Brain pericyte (primary cell): ENCODE measurements at regions not wholly inside any gene's neighbourhood (a gene's known extent, or its start where the extent isn't known, plus 50 kb on each side); places are given as distances from the start of the nearest gene placed in this dataset.
"Not testable (repeated sequence)": the region's sequence is repeated elsewhere in the genome, so short reads cannot be mapped to it uniquely, and the experiment has no call there.

ENCODE experiments used
- DNase-seq: peaks from one replicate; pipeline ENCODE4 v3.0.0-alpha.2; 2012; ENCODE audit warnings: low read depth, low spot score

DNA sequence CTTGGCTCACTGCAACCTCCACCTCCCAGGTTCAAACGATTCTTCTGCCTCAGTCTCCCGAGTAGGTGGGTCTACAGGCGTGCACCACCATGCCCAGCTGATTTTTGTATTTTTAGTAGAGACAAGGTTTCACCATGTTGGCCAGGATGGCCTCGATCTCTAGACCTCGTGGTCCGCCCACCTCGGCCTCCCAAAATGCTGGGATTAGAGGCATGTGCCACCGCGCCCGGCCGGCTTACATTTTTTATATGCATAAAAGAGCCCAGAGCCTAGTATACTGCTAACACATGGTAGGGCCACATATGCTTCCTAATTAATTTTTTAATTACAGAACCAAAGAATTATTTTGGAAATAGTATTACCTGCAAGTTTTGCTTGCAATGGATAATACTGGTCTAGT is 1325.4 kb downstream of the PLA2G4A start:
- DNase-seq = no peak

DNA sequence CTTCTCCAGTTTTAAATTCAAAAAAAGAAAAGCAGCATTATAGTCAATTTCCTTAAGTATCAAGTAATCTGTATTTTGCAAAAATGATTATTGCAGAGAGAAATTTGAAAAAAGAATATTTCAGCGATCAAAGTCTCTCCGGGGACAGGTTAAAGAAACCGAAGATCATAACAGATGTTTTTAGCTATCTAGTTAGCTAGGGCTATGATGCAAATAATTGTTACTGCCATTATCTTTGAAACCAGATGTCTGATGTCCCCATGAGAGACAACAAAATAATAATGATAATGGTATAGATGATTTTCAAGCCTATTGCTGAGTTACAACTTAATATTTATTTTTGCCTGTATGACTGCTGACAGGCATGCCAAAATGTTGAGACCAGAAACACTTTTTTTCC is 1326.0 kb downstream of the PLA2G4A start:
- DNase-seq = no peak

DNA sequence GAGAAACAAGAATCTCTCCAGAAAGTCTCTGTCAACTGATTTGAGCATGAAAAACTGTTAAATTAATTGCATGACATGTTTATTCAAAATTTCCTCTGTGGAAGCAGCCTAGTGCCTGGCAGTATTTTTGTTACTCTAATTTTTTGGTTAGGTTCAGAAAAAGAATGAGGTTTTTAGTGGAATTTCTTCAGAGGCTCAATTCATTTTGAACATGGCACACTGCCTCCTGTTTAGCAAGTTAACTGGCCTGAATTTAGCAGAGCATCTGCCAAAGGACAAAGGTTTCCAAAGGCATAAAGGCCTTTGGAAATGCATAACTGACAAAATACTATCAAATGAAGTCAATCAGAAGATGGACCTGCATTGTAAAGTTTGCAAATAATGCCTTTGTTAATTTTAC is 1326.5 kb downstream of the PLA2G4A start:
- no peak for DNase-seq

DNA sequence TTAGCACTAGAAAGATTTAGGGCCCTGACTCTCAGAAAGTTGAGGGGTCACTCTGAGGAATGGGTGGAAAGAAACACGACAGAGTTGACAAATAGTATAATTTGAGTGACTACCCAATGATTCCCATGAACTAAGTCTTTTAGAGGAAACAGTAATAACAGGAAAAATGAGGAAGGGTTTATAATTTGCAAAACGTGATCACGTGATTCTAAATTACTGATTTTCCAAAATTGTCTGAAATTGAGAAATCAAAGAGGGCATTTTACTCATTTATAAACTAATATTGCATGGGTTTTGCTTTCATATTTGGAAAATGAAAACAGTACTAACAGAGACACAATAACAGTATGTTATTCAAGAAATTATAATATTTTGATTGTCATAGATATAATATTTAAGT is 1335.7 kb downstream of the PLA2G4A start:
- no peak for DNase-seq

DNA sequence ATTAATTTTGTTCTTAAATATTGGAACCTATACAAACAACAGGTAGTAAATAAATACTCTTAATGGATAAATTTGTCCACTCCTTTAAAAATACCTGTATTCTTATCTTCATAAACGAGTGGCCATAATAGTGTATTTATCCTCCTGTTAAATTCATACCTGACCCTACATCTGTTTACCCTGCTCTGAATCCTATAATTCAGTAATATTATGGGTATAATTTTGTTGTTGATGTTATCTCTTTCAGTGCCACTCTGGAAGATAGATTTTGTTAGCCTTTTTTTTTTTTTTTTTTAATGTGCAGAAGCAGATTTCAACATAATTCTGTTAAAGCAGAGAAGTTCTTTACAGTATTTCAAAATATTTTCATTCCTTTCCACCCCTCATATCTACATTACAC is 1337.9 kb downstream of the PLA2G4A start:
- DNase-seq = no peak

DNA sequence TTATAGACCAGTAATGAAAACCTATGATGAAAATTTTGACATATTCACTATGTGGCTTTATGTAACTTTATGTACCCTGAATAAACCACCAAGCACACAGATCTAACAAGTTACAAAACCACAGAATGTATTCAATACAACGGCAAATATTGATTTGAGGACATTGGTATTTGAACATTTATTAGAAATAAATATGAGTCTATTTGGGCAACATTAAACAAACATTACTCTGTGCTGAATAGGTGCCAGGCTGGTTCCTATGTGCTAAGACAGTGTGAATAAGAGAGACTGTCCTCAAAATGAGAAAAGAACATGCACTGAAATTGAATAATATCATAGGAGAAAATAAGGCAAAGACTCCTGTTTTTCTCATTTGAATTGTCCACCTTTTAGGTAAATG is 1341.2 kb downstream of the PLA2G4A start:
- DNase-seq = no peak

DNA sequence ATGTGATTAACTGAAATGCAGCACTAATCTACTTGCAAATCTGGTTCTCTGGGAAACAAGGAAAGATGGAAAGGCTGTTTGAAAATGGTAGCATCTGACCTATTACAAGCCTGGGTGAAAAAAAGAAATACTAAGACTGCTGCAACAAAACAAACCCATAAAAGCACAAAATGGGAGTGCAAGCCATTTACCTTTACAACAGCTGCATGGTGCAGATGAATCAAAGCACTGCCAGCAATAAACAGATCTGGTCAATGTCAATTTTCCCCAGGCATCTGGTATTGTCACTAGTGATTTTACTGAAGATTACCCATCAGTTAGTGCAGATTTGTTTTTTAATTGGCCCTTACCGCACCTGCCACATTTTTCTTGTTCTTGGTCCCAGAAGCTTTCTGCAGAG is 1341.7 kb downstream of the PLA2G4A start:
- no peak for DNase-seq

DNA sequence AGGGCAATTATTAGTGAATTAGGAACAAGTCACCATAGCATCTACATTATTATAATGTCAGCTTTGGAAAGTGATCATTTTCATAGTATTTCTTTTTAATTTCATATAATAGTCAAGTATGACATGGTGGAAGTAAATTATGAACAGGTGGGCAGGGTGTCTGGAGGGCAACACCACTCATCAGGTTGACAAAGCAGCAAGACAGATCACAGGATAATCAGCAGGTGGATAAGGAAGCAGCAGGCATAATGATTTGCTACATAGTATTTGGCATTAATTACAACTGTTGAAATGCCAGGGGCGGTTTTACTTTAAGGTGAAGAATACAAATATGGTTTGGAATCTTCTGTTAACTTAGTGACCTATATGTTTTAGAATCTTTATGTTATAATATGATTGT is 1342.2 kb downstream of the PLA2G4A start:
- no peak for DNase-seq

DNA sequence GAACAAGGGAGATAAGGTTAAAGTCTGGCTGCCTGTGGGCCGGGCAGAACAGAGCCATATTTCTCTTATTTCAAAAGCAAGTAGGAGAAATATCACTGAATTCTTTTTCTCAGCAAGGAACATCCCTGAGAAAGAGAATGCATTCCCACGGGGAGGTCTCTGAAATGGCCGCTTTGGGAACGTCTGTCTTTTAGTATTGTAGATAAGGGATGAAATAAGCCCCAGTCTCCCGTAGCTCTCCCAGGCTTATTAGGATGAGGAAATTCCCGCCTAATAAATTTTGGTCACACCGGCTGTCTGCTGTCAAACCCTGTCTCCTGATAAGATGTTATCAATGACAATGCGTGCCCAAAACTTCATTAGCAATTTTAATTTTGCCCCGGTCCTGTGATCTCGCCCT is 1353.3 kb downstream of the PLA2G4A start:
- DNase-seq = not testable (repeated sequence)

DNA sequence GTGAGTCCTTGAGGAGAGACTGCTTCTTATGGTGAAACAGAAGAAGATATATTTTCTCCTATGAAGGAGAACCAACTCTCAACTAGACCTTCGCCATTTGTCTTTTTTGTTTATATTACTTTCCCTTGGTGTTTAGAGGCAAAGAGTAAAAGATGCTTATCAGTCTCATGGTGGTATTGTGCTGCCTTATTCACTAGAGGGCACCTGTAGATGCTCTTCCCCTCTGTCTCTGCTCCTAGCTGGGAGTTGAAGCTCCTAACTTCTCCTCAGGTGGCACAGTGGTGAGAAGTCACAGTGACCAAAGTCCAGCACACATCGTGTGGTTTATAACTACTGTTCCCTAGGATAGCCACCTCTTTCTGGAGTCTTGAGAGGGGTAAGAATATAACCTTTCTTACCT is 1359.6 kb downstream of the PLA2G4A start:
- no peak for DNase-seq

DNA sequence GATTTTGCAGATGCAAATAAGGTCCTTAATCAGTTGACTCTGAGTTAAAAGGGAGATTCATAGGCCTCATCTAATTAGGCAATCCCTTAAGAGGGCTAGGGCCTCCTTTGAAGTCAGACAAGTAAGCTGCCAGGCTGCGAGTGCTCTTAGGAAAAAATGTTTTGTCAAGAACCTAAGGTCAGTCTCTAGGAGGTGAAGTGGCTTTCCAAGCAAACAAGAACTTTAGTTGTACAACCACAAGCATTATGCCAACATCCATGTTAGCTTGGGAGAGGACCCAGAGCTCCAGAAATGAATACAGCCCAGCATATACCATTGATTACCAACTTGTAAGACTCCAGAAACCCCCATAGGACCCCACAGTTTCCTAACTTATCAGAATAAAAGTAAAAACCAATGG is 1366.2 kb downstream of the PLA2G4A start:
- DNase-seq = no peak

DNA sequence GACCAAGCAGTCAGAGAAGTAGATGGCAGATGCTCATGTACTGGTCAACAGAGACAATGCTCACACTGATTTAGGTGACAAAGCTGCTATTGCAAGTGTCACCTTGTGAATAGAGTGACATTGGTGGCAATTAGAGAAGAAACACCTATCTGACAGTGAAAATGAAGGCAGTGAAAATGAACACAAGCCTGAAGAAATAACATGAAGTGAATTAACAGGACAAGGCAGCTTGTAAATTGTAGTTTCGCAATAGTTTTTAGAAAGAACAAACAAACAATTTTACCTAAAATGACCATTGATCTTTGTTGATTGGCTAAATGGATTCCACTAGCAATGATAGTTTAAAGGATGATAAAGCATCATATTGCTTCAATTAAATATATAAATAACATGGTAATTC is 1389.5 kb downstream of the PLA2G4A start:
- DNase-seq = no peak

DNA sequence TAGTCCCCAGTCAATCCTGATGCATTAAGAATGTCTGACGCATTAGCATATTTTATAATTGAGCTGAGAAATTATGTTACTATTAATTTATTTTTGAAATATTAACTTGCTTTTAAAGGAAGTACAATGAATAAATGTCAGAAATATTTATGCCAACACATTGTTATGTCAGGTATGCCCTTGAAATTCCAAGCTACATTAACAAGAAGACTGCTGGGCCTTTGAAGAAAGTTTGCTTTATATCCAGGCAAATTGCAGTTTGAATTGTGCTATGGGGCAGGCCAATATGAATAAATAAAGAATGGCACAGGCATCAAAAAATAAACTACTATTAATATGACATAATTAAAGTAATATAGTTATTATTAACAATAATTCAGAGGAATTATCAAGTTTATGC is 1391.3 kb downstream of the PLA2G4A start:
- DNase-seq = no peak

DNA sequence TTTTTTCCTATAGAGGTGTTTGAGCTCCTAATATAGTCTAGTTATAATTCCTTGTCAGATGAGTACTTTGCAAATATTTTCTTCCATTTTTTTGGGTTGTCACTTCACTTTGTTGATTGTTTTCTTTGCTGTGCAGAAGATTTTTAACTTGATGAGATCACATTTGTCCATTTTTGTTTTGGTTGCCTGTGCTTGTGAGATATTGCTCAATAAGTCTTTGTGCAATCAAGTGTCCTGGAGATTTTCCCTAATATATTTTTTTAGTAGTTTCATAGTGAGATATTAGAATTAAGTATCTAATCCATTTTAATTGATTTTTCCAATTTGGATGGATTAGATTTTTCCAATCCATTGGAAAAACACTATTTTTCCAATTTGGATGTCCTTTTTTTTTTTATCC is 1395.5 kb downstream of the PLA2G4A start:
- DNase-seq = no peak

DNA sequence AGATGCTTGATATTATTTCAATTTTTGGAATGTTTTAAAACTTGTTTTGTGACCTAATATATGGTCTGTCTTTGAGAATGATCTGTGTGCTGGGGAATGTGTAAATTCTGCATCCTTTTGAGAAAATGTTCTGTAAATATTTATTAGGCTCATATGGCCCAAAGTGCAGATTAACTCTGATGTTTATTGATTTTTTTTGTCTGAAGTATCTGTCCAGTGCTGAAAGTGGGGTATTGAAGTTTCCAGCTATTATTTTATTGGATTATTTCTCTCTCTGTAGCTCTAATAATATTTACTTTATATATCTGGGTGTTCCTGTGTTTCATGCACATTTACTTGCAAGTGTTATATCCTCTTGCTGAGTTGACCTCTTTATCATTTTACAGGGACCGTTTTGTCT is 1397.2 kb downstream of the PLA2G4A start:
- DNase-seq = no peak

DNA sequence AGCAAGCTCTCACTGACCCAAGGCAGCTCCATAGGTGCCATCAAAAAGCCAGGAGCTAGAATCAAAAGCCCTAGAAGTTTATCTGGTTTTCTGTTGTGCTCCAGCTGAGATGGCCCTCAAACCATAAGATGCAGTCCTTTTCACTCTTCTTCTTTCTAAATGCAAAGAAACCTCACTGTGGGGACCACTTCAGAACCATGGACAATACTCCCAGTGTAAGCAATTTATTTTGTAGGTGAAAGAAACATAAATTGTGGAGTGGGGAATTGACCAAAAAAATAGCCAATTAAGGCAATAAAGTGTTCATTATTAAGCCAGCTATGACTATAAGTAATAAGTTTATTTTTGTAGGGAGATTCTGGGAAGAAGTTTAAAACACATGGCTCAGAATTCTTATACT is 1399.9 kb downstream of the PLA2G4A start:
- DNase-seq = no peak

DNA sequence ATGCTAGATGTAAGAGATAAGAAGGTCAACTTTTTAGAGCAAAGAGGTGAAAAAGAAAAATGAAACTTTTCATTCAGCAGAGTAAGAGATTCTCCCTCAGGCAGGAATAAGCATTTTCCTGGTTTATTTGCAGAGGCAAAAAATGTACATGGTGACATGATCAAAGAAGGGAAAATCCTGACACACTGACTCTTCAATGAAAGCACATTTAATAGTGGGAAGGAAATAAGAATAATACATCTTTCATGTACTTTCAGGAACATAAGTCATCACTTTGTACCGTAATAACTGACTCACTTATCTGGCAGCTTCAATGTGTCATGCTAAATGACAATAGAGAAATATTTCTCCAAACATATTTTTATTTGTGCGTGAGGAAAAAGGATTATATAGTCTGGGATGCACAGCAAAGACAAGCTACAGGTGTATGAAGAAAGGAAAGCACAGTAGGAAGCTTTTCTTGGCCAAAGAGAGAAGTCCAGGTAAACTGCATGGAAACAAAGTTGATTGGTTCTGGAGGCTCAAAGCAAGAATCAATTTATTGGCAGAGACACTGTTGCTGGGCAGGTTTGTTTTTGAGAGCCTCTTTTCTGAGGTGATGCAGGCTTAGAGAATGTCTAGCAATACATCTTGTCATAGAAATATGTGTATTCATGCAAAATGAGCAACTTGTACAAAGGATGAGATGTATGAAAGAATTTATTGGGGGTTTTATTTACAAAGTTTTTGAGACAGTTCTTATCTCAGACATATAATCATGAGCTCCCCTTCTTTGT is 1409.0 kb downstream of the PLA2G4A start:
- DNase-seq = no peak

DNA sequence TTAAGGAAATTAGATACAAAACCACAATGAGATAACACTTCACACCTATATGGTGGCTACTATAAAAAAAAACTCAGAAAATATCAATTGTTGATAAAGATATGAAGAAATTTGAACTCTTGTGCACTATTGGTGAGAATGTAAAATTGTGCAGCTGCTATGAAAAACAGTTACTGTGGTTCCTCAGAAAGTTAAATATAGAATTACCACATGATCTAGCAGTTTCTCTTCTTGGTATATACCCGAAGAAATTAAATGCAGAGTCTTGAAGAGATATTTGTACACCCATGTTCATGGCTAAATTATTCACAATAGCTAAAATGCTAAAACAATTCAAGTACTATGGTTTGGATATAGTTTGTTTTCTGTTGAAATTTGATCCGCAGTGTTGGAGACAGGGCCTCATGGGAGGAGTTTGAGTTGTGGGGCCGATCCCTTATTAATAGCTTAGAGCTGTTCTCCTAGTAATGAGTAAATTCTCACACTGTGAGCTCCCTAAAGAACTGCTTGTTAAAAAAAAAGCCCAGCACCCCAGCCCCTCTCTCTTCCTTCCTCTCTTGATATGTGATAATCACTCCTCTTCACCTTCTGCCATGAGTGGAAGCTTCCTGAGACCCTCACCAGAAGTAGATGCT is 1412.1 kb downstream of the PLA2G4A start:
- no peak for DNase-seq

DNA sequence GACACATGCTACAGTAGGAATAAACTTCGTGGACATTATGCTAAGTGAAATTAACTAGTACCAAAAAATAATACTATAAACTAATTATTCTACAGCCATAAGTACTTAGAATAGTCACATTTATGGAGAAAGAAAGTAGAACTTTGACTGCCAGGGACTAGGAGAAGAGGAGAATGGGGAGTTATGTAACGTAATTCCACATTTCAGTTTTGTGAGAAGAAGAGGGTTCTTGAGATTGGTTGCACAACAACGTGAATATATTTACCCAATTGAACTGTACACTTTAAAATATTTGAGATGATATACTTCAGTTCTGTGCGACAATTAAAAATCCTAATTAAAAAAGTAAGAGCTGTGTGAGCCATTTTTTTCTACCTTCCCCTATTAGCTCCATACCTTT is 1412.9 kb downstream of the PLA2G4A start:
- DNase-seq = no peak

DNA sequence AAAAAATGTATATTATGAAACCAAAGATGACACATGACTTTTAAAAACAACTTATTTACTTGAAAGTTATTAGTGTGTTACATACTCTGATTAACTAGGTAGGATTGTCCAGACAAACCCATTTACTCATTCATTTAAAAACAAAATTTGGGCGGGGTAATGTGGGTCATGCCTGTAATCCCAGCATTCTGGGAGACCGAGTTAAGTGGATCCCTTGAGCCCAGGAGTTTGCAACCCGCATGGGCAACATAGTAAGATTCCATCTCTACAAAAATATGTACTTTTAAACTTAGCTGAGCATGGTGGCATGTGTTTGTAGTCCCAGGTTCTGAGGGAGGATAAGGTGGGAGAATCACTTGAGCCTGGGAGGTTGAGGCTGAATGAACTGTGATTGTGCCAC is 1414.7 kb downstream of the PLA2G4A start:
- no peak for DNase-seq

DNA sequence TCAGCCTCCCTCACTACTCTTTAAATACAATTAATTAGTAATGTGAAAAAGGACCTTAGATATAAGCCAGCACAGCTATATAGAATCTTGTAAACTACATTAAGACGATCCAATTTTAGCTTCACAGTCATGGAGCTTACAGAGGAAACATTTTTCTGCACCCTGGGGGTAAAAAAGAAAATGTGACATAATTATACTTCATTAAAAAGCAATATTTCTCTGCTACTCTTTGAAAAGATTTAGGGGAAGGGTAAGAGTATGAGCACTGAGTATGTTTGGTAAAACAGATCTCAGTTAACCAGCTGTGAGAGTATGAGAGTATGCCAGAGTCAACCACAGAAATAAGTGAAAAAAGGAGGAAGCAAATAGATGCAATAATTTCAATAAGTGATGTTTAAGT is 1415.9 kb downstream of the PLA2G4A start:
- DNase-seq = no peak

DNA sequence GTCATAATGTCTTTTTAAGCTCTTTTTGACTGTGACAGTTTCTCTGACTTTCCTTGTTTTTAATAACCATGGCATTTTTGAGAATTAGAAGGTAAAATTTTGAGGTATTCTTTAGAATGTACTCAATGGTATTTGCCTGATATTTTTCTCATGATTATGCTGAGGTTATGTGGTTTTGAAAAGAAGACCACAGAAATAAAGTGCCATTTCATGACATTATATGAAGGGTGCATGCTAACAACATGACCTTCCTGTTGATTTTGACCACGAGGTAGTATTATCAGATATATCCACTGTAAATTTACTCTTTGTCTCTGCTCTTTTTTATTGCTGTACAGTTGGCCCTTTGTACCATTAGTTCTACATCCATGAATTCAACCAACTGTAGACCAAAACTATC is 1418.5 kb downstream of the PLA2G4A start:
- DNase-seq = no peak

DNA sequence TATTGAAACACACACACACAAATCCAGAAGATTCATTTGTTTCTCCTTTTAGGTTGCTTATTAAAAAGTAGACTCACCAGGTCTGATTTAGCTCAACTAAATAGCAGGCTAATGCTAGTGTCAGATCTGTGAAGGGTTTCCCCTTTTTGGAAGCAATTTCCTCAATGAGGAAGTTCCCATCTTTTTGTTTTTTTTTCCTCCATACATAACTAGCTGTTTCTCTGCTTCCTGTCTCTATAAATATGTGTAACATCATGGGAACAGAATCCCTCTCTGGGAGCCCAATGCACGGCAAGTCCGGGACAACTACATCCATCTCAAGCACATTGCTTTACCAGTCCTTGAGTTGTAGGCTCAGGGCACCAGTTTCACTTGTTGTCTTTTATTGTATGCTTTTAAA is 1421.1 kb downstream of the PLA2G4A start:
- DNase-seq = no peak

DNA sequence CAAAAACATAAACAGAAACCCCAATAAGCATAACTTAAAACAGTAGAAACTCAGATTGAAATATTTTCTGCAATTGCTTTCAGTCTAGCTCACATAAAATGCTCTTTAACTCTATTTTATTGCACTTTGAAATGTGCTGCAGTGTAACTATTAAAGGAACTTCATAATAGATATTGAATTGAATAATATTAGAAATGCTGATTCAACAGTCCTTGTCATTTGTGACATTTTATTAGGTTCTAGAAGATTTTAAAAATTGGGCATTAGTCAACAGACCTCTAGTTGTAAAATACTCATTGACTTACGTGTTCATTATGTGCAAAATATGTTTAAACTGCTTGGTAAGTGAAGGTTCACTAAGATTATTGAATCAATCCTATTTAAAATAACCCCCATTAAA is 1422.3 kb downstream of the PLA2G4A start:
- no peak for DNase-seq
